Neural cell (in vitro differentiated cells): ENCODE measurements at regions not wholly inside any gene's neighbourhood (a gene's known extent, or its start where the extent isn't known, plus 50 kb on each side); places are given as distances from the start of the nearest gene placed in this dataset.

Experiments
- H2AFZ ChIP-seq: fragments of 200-600, 300-800 bp; sonication (generic), shearing (Covaris generic); 2 replicates; pipeline ENCODE4 v1.6.0; 2014; ENCODE audit warnings: low read depth, mild to moderate bottlenecking, antibody characterized with exemption, low read length, moderate library complexity
- H3F3A ChIP-seq: fragments of 200-600 bp; shearing (Covaris generic); 2 replicates; pipeline ENCODE4 v1.6.1; 2016; ENCODE audit warnings: mild to moderate bottlenecking, moderate library complexity, mixed read lengths, antibody characterized with exemption, low read length; ENCODE audit not compliant: insufficient read depth, poor library complexity, severe bottlenecking
- H3K27ac ChIP-seq: fragments of 200-600, 300-800 bp; sonication (generic), shearing (Covaris generic); 2 replicates; pipeline ENCODE4 v1.5.1; 2014; ENCODE audit warnings: mild to moderate bottlenecking, low read length, moderate library complexity
- H3K27me3 ChIP-seq: fragments of 300-800, 200-600 bp; sonication (generic), shearing (Covaris generic); 2 replicates; pipeline ENCODE4 v1.6.0; 2014; ENCODE audit warnings: mild to moderate bottlenecking, low read depth, low read length, moderate library complexity; ENCODE audit not compliant: insufficient read depth
- H3K36me3 ChIP-seq: fragments of 300-800, 200-600 bp; sonication (generic), shearing (Covaris generic); 2 replicates; pipeline ENCODE4 v1.5.1; 2014; ENCODE audit warnings: mild to moderate bottlenecking, antibody characterized with exemption, low read length, moderate library complexity; ENCODE audit not compliant: insufficient read depth
- H3K4me2 ChIP-seq: fragments of 300-800, 200-600 bp; sonication (generic), shearing (Covaris generic); 2 replicates; pipeline ENCODE4 v1.6.0; 2014; ENCODE audit warnings: mild to moderate bottlenecking, low read length
- H3K4me3 ChIP-seq: fragments of 300-800, 200-600 bp; sonication (generic), shearing (Covaris generic); 2 replicates; pipeline ENCODE4 v1.5.1; 2014; ENCODE audit warnings: mild to moderate bottlenecking, low read length, moderate library complexity
- H3K79me2 ChIP-seq: fragments of 200-600 bp; shearing (Covaris generic); replicated peaks from 2 replicates; pipeline ENCODE4 v1.6.0; 2014; ENCODE audit warnings: mild to moderate bottlenecking, low read length, moderate library complexity; ENCODE audit not compliant: insufficient read depth
- H3K9ac ChIP-seq: fragments of 300-800, 200-600 bp; sonication (generic), shearing (Covaris generic); 2 replicates; pipeline ENCODE4 v1.6.1; 2016; ENCODE audit warnings: mild to moderate bottlenecking, low read length, mixed read lengths
- H3K9me2 ChIP-seq: fragments of 200-600 bp; shearing (Covaris generic); 2 replicates; pipeline ENCODE4 v1.6.1; 2016; ENCODE audit warnings: mild to moderate bottlenecking, low read length, mixed read lengths; ENCODE audit not compliant: insufficient read depth
- H3K9me3 ChIP-seq: fragments of 200-600, 300-800 bp; sonication (generic), shearing (Covaris generic); 2 replicates; pipeline ENCODE4 v1.6.1; 2016; ENCODE audit warnings: mild to moderate bottlenecking, mixed run types, low read length, moderate library complexity, mixed read lengths
- H4K20me1 ChIP-seq: fragments of 200-600 bp; shearing (Covaris generic); 2 replicates; pipeline ENCODE4 v1.6.1; 2016; ENCODE audit warnings: mild to moderate bottlenecking, mixed run types; ENCODE audit not compliant: insufficient read depth
- CTCF ChIP-seq: fragments of 450-650 bp; IDR thresholded peaks from 2 replicates; pipeline ENCODE4 v1.5.1; 2014; ENCODE audit warnings: antibody characterized with exemption, mild to moderate bottlenecking, moderate library complexity; ENCODE audit not compliant: poor library complexity, severe bottlenecking
- MXI1 ChIP-seq: fragments of 450-650 bp; conservative IDR thresholded peaks from 2 replicates; pipeline ENCODE4 v1.6.1; 2014; ENCODE audit warnings: antibody characterized with exemption, mild to moderate bottlenecking; ENCODE audit not compliant: poor library complexity, severe bottlenecking
- RAD21 ChIP-seq: fragments of 450-650 bp; conservative IDR thresholded peaks from 2 replicates; pipeline ENCODE4 v1.6.1; 2014; ENCODE audit warnings: antibody characterized with exemption, mild to moderate bottlenecking, moderate library complexity
- REST ChIP-seq: IDR thresholded peaks from 2 replicates; pipeline ENCODE4 v1.6.1; 2012; ENCODE audit warnings: borderline replicate concordance
- SMC3 ChIP-seq: fragments of 450-650 bp; conservative IDR thresholded peaks from 2 replicates; pipeline ENCODE4 v1.6.1; 2014; ENCODE audit warnings: antibody characterized with exemption, mild to moderate bottlenecking, moderate library complexity; ENCODE audit not compliant: poor library complexity
- TAF1 ChIP-seq: IDR thresholded peaks from 2 replicates; pipeline ENCODE4 v1.6.1; 2012; ENCODE audit warnings: low read depth
- small RNA-seq, 3 experiments: library from RNA; depleted of rRNA; stranded (forward); fragments of <200 nt; gene quantifications; one replicate each; pipeline ENCODE3, GENCODE V24; 2012

- H3F3A ChIP-seq, result no peaks in the 10 kb centered on the region
- H3K36me3 ChIP-seq, result no peaks in the 10 kb centered on the region
- no peaks in the 10 kb centered on the region for H4K20me1 ChIP-seq
- no peak overlapping the region for H3K27ac ChIP-seq
- H3K9me3 ChIP-seq, result no peaks in the 10 kb centered on the region
- no peak overlapping the region for H3K9ac ChIP-seq
- no peaks in the 10 kb centered on the region for H3K27me3 ChIP-seq
- H3K4me2 ChIP-seq, result no peak overlapping the region
- TF ChIP-seq SMC3, result no peak
- no peak for TF ChIP-seq RAD21
- TF ChIP-seq REST, result no peak
- TF ChIP-seq TAF1, result no peak
- TF ChIP-seq CTCF, result no peak
- TF ChIP-seq MXI1, result no peak
- H2AFZ ChIP-seq, result no peak overlapping the region
- no peak overlapping the region for H3K4me3 ChIP-seq
- H3K79me2 ChIP-seq, result no peaks in the 10 kb centered on the region
- H3K9me2 ChIP-seq, result no peaks in the 10 kb centered on the region
Observed at GRCh38 chr3:27533718-27534573, 49.8 kb upstream of the SLC4A7 start.

Small RNA genes in the stretch of these regions (small RNA-seq; reads per million reads assigned to genes)
- gene AC098614.2, result 0 reads per million in 3 experiments
- 0 to 1.2 (median 0) reads per million in 3 experiments for gene RF00019
